HG03045 (cell line): ENCODE measurements at regions not wholly inside any gene's neighbourhood (a gene's known extent, or its start where the extent isn't known, plus 50 kb on each side); places are given as distances from the start of the nearest gene placed in this dataset.

Experiments used
- ATAC-seq: cut with Tn5 transposase; IDR thresholded peaks from one replicate; pipeline ENCODE4 v1.9.1; 2021; ENCODE audit warnings: mild to moderate bottlenecking, moderate library complexity; ENCODE audit not compliant: unreplicated experiment

GRCh38 chr22:22432937-22433336 lies 75.6 kb downstream of the ZNF280B start:
- no peak for ATAC-seq

GRCh38 chr22:22433770-22434169 lies 74.8 kb downstream of the ZNF280B start:
- ATAC-seq = no peak
